ENCODE measurements at regions not wholly inside any gene's neighbourhood (a gene's known extent, or its start where the extent isn't known, plus 50 kb on each side); places are given as distances from the start of the nearest gene placed in this dataset.

- peaks cover 0 to 16% (median 10%) of the 10 kb centered on the region in 3 donors for H3K4me1 ChIP-seq (ENCODE audit: control insufficient read depth in 2 of 3, insufficient read depth in 2 of 3, low read depth in 1 of 3, low read length in 3 of 3)
- H3K4me3 ChIP-seq (ENCODE audit: low read length in 3 of 3) = no peak overlapping the region
- H3K27me3 ChIP-seq (ENCODE audit: control insufficient read depth, insufficient read depth, low read length) = no peaks in the 10 kb centered on the region
- no peaks in the 10 kb centered on the region for H3K36me3 ChIP-seq (ENCODE audit: control insufficient read depth in 2 of 3, insufficient read depth in 3 of 3, low read length in 3 of 3)
- H3K27ac ChIP-seq (ENCODE audit: low read depth in 2 of 2, low read length in 2 of 2) = no peak overlapping the region
- DNase-seq (peak in 3 of 5 donors; percentile 65 to 79 (median 74)), FAIRE-seq (no peak)
- no peaks in the 10 kb centered on the region for H3K9me3 ChIP-seq (ENCODE audit: control insufficient read depth in 2 of 3, insufficient read depth in 1 of 3, low read length in 3 of 3)
- intact Hi-C loops (cut with DNase I) = no loop called here
- H3K9ac ChIP-seq (ENCODE audit: low read length in 3 of 3) = no peak overlapping the region
- TF ChIP-seq CTCF (IDR thresholded peaks at IDR 0.05; ENCODE audit: borderline replicate concordance, extremely low read depth, insufficient read depth) = no peak
These were observed 96.9 kb upstream of the ATP2B2 start for GRCh38 chr3:10602271-10602670.

- intact Hi-C loops (cut with DNase I) = no loop called here
- H3K4me1 ChIP-seq (ENCODE audit: control insufficient read depth in 2 of 3, insufficient read depth in 2 of 3, low read depth in 1 of 3, low read length in 3 of 3) = peaks cover 0 to 16% (median 10%) of the 10 kb centered on the region in 3 donors
- H3K4me3 ChIP-seq (ENCODE audit: low read length in 3 of 3) = no peak overlapping the region
- no peak for TF ChIP-seq CTCF (IDR thresholded peaks at IDR 0.05; ENCODE audit: borderline replicate concordance, extremely low read depth, insufficient read depth)
- no peak overlapping the region for H3K9ac ChIP-seq (ENCODE audit: low read length in 3 of 3)
- no peak for DNase-seq
- no peak for FAIRE-seq
- no peak overlapping the region for H3K27ac ChIP-seq (ENCODE audit: low read depth in 2 of 2, low read length in 2 of 2)
- H3K9me3 ChIP-seq (ENCODE audit: control insufficient read depth in 2 of 3, insufficient read depth in 1 of 3, low read length in 3 of 3) = no peaks in the 10 kb centered on the region
- H3K36me3 ChIP-seq (ENCODE audit: control insufficient read depth in 2 of 3, insufficient read depth in 3 of 3, low read length in 3 of 3) = no peaks in the 10 kb centered on the region
- no peaks in the 10 kb centered on the region for H3K27me3 ChIP-seq (ENCODE audit: control insufficient read depth, insufficient read depth, low read length)
These were observed 97.7 kb upstream of the ATP2B2 start for GRCh38 chr3:10602769-10603768.

GRCh38 chr3:10609134-10609533 lies 103.7 kb upstream of the ATP2B2 start:
- Histone ChIP-seq H3K9ac (ENCODE audit: low read length in 3 of 3) (no peak overlapping the region), H3K27me3 (ENCODE audit: control insufficient read depth, insufficient read depth, low read length) (no peaks in the 10 kb centered on the region), H3K4me3 (ENCODE audit: low read length in 3 of 3) (no peak overlapping the region), H3K36me3 (ENCODE audit: control insufficient read depth in 2 of 3, insufficient read depth in 3 of 3, low read length in 3 of 3) (no peaks in the 10 kb centered on the region), H3K27ac (ENCODE audit: low read depth in 2 of 2, low read length in 2 of 2) (no peak overlapping the region), H3K9me3 (ENCODE audit: control insufficient read depth in 2 of 3, insufficient read depth in 1 of 3, low read length in 3 of 3) (peaks cover 0 to 8% (median 0%) of the 10 kb centered on the region in 3 donors), H3K4me1 (ENCODE audit: control insufficient read depth in 2 of 3, insufficient read depth in 2 of 3, low read depth in 1 of 3, low read length in 3 of 3) (no peaks in the 10 kb centered on the region)
- DNase-seq (no peak), FAIRE-seq (no peak)
- intact Hi-C loops (cut with DNase I) = no loop called here
- TF ChIP-seq CTCF (IDR thresholded peaks at IDR 0.05; ENCODE audit: borderline replicate concordance, extremely low read depth, insufficient read depth) = no peak

All from kidney (tissue), 13 donors.